HG02884 (cell line): ENCODE measurements at regions not wholly inside any gene's neighbourhood (a gene's known extent, or its start where the extent isn't known, plus 50 kb on each side); places are given as distances from the start of the nearest gene placed in this dataset.

ENCODE experiments used
- ATAC-seq: cut with Tn5 transposase; IDR thresholded peaks from one replicate; pipeline ENCODE4 v1.9.1; 2021; ENCODE audit warnings: mild to moderate bottlenecking, moderate library complexity; ENCODE audit not compliant: unreplicated experiment

DNA sequence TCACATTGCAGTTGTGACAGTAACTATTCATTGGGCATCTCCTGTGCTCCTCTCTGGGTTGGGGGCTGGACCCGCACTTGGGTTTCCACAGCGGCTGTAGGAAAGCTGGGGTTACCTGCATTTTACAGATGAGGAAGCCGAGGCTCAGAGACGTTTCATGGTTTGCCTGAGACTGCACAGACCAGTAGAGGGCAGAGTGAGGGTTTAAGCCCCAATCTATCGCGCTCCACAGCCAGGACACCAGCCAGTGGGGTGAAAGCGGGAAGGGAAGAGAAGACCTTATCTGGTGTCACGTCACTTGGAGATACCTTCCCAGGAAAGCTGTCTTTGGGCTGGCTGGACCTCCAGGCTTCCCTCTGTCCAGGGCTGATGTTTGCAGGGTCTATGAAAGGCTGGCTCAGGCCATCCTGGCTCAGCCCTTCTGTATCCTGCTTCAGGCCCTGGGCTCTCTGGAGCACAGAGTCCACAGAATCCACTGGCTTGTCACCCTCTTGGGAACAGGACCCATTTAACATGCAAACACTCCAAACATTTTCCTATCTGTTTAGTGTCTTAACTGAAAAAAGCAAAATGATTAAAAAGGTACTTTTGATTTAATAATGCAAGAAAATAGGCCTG, 167.7 kb downstream of the EMX2 start:
- no peak for ATAC-seq

GRCh38 chr10:117716889-117717288, 174.3 kb downstream of the EMX2 start:
- no peak for ATAC-seq

- ATAC-seq: no peak
These were observed 176.7 kb downstream of the EMX2 start for GRCh38 chr10:117718986-117719920.

DNA sequence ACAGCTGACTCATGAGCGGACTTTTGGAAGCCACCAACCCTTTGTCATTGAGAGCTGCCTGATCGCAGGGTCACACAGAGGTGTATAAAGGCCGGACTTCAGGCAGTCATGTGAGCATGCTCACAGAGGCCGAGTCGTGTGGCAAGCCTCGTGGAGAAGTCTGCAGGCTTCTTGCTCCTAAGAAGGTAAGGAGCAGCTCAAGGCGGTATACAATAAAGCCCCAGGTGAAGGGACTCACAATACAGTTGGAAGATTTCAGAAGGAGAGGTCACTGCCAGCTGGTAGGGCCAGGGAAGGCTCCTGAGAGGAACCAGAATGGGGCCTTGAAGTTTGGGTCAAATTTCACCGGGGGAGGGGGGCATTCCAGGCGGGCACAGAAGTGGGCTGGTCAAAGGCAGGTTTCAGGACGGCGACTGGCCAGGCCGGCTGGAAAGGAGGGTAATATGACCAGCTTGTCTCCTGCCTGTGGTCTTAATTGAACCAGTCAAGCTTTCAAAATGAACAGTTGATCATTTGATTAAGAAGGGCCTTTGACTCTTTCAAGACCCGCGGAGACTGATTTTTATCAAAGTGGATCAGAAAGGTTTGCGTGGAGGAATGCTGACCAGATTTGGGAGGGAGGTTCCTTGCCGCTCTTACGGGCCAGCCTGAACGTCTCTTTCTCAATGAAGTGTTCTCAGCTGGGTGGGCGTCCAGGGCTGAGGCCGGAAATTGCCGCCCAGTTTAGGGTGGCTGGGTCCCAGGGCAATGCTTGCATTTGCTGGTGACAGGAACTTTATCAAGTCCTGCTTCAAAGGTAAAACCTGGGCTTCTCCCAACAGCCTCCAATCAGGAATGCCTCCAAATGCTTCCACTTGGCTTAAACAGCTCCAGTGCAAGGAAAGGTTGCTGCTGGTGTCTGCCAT, 178.6 kb downstream of the EMX2 start:
- no peak for ATAC-seq

- no peak for ATAC-seq
These were observed 179.3 kb downstream of the EMX2 start for GRCh38 chr10:117721873-117722272.

- no peak for ATAC-seq
These were observed 180.8 kb downstream of the EMX2 start for GRCh38 chr10:117723343-117723742.

- no peak for ATAC-seq
These were observed 183.4 kb downstream of the EMX2 start for GRCh38 chr10:117725993-117726392.

- ATAC-seq: no peak
These were observed 184.2 kb downstream of the EMX2 start for GRCh38 chr10:117726596-117727295.

GRCh38 chr10:117727421-117727820, 184.9 kb downstream of the EMX2 start:
- ATAC-seq: no peak

GRCh38 chr10:117728087-117728486, 185.5 kb downstream of the EMX2 start:
- no peak for ATAC-seq

DNA sequence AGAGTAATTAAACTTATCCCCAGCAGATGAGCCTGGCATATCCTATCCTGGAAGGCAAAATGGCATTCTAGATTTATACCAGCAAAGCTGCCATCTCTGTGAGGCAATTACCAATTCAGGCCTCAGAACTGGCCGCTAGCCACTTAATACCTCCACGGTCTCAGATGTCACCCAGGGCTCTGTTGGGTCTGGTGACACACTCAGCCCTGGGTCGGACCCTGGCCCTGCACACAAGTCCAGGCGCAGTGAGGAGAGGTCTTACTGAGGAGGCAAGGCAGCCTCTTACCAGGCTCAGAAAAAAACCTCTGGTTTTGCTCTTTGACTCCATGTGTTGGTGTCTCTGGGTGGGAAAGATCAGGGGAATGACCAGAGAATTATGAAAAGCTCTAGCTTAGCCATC, 186.6 kb downstream of the EMX2 start:
- no peak for ATAC-seq

GRCh38 chr10:117731121-117731791, 188.7 kb downstream of the EMX2 start:
- ATAC-seq: no peak

DNA sequence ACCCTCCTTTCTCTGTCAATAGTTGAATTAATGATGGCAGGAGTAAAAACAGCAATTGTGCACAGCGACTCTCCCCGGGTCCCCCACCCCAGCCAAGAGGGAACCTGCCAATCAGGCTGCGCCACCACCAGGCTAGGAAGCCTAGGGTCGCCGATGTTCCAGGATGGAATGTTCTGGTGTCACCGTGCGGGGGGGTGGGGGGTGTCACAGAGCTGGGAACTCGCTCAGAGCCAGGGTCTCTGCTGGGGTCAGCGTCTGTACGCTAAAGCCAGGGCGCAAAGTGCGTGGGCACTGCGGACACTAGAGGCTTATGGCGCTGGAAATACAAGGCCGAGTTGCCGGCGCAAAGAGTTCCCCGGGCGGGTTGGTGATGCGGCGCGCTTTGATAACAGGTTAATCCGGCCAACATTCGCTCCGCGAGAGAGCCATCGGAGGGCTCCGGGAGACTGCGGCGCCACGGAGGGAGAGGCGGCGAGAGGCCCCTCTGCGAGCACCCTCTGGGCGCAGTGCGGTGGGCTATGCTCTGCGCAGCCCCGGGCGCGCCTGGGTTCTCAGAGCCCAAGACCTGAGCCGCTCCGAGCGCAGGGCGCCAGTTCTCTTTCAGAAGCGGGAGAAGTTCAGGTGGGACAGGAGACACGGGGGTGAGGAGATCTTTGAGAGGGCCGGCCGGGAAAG, 192.3 kb downstream of the EMX2 start:
- no peak for ATAC-seq

DNA sequence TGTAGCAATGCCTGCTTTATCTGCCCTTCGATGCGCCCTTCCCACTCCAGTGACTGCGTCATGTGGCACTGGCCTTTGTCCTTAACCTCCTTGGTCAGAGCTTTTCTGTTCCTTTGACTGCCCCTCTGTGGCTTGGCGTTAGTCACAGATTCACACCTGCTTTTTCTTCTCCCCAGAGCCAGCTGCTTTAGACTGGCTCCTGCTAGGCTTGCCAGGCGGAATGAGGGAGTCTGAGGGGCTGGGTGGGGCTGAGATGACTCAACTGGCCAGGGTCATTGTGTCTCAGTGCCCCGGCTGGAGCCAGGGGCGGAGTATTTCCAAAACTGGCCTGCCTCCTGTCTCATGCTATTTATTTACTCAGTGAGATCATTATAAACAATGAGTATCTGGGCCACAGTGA, 194.1 kb downstream of the EMX2 start:
- no peak for ATAC-seq

DNA sequence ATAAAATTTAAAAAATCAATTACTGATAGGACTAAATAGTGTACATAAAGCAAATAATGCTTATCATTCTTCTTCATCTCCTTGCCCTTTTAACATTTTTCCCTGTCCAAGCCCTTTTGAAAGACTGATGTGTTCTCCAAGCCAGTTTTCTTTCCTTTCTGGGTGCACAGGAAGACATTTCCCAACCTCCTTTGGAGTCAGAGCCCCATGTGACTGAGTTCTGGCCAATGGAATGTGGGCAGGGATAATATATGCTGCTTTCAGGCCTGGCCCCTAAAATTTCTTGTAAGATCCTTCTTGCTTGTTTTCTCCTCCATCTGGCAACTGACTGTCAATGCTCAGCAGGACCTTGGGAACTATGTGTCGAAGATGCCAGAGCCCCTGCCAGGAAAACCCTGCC, 197.5 kb downstream of the EMX2 start:
- ATAC-seq: no peak

DNA sequence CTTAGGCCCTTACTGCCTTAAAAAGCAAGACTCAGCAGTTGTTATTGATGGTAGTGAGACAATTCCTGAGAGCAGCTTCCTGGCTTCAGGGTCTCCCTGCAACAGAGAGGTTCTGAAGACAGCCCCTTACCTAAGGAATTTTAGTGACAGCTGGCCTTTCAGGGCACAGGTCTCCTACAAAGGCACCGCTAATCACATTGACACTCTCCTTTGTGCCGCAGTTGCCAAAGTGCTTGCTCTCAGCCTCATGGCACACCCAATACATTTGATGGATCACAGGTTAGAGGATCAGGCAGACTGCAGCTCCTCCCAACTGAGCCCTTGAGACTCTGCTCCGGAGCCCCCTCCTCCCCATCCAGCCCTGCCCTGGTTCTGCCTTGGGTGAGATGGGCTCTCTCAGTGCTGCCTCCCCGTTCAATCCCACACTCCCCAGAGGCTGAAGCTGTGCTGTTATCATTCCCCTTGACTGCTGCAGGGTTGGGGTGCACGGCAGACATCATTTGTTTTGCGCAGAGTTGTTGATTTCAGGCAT, 198.2 kb downstream of the EMX2 start:
- ATAC-seq: no peak

DNA sequence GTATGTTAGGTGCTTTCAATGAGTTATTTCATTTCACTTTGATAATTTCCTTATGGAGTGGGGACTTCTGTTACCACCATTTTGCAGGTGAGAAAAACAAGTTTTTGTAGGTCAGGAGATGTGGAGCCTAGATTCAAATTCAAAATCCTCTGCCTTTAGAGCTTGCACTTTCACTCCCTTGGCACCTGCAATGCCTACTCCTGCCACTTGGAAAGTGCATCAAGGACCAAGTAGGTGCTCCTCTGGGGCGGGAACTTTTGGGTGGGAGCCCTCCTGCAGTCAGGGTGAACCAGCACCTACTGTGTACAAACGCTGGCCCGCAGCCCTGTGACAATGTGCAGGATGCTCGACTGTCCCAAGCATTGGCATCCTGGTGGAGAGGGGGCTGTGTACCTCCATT, 199.0 kb downstream of the EMX2 start:
- no peak for ATAC-seq

- ATAC-seq: no peak
These were observed 201.0 kb downstream of the EMX2 start for GRCh38 chr10:117743509-117743908.

DNA sequence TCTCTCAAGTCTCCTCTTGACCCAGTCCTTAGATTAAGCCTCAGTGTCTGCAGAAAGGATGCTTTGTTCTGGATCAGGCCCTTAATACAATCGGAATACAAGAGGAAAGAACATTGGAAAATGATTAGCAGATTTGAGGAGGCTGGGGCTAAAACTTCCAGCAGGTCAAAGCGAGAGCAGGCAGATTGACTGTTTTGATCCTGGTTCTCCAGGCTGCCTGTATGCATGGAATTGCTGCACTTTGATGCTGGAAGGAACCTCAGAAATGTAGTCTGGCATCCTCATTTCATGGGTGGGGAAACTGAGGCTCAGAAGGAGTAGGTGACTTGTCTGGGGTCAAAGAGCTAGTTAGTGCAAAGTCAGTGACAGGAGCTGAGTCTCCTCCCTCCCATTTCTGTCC, 202.8 kb downstream of the EMX2 start:
- no peak for ATAC-seq
